ENCODE measurements at regions not wholly inside any gene's neighbourhood (a gene's known extent, or its start where the extent isn't known, plus 50 kb on each side); places are given as distances from the start of the nearest gene placed in this dataset.

- Histone ChIP-seq H3K4me1 (ENCODE audit: control insufficient read depth, insufficient read depth, low read length, poor library complexity, severe bottlenecking) (no peaks in the 10 kb centered on the region), H3K4me3 (ENCODE audit: low read depth, low read length) (no peak overlapping the region), H3K27ac (ENCODE audit: insufficient read depth, low read length, poor library complexity, severe bottlenecking) (no peak overlapping the region), H3K27me3 (ENCODE audit: control insufficient read depth, insufficient read depth, low read length) (no peaks in the 10 kb centered on the region), H3K9me3 (ENCODE audit: control insufficient read depth in 2 of 2, low read length in 2 of 2) (no peaks in the 10 kb centered on the region), H3K36me3 (ENCODE audit: control insufficient read depth, insufficient read depth, low read length) (no peaks in the 10 kb centered on the region)
- DNase-seq (no peak), ATAC-seq (ENCODE audit: low read depth in 2 of 2) (no peak)
- Mint-ChIP-seq H3K27ac (no peak overlapping the region), H3K36me3 (no peaks in the 10 kb centered on the region), H3K4me3 (no peak overlapping the region), H3K27me3 (no peaks in the 10 kb centered on the region), H3K9me3 (peaks cover 0 to 8% (median 2%) of the 10 kb centered on the region in 7 donors), H3K4me1 (no peaks in the 10 kb centered on the region)
Measured at GRCh38 chr4:11049001-11049400, 364.4 kb upstream of the CLNK start.

- Histone ChIP-seq H3K27ac (ENCODE audit: insufficient read depth, low read length, poor library complexity, severe bottlenecking) (no peak overlapping the region), H3K9me3 (ENCODE audit: control insufficient read depth in 2 of 2, low read length in 2 of 2) (no peaks in the 10 kb centered on the region), H3K36me3 (ENCODE audit: control insufficient read depth, insufficient read depth, low read length) (no peaks in the 10 kb centered on the region), H3K4me3 (ENCODE audit: low read depth, low read length) (no peak overlapping the region), H3K27me3 (ENCODE audit: control insufficient read depth, insufficient read depth, low read length) (no peaks in the 10 kb centered on the region), H3K4me1 (ENCODE audit: control insufficient read depth, insufficient read depth, low read length, poor library complexity, severe bottlenecking) (no peaks in the 10 kb centered on the region)
- Mint-ChIP-seq H3K4me1 (no peaks in the 10 kb centered on the region), H3K27ac (no peak overlapping the region), H3K4me3 (no peak overlapping the region), H3K9me3 (peaks cover 0 to 8% (median 2%) of the 10 kb centered on the region in 7 donors), H3K36me3 (no peaks in the 10 kb centered on the region), H3K27me3 (no peaks in the 10 kb centered on the region)
- DNase-seq (no peak), ATAC-seq (ENCODE audit: low read depth in 2 of 2) (no peak)
Measured at GRCh38 chr4:11042760-11043159, 358.2 kb upstream of the CLNK start.

- H3K27ac Mint-ChIP-seq: no peak overlapping the region
- H3K27ac ChIP-seq (ENCODE audit: insufficient read depth, low read length, poor library complexity, severe bottlenecking): no peak overlapping the region
- ATAC-seq (ENCODE audit: low read depth in 2 of 2): no peak
- H3K27me3 Mint-ChIP-seq: no peaks in the 10 kb centered on the region
- no peaks in the 10 kb centered on the region for H3K4me1 ChIP-seq (ENCODE audit: control insufficient read depth, insufficient read depth, low read length, poor library complexity, severe bottlenecking)
- H3K36me3 ChIP-seq (ENCODE audit: control insufficient read depth, insufficient read depth, low read length): no peaks in the 10 kb centered on the region
- no peak for DNase-seq
- H3K36me3 Mint-ChIP-seq: no peaks in the 10 kb centered on the region
- H3K9me3 ChIP-seq (ENCODE audit: control insufficient read depth in 2 of 2, low read length in 2 of 2): no peaks in the 10 kb centered on the region
- no peaks in the 10 kb centered on the region for H3K4me1 Mint-ChIP-seq
- H3K27me3 ChIP-seq (ENCODE audit: control insufficient read depth, insufficient read depth, low read length): no peaks in the 10 kb centered on the region
- no peak overlapping the region for H3K4me3 Mint-ChIP-seq
- H3K9me3 Mint-ChIP-seq: peaks cover 0 to 2% (median 0%) of the 10 kb centered on the region in 7 donors
- H3K4me3 ChIP-seq (ENCODE audit: low read depth, low read length): no peak overlapping the region
Measured at GRCh38 chr4:11039634-11040131, 355.1 kb upstream of the CLNK start.

- no peaks in the 10 kb centered on the region for H3K27me3 Mint-ChIP-seq
- Histone ChIP-seq H3K27ac (ENCODE audit: insufficient read depth, low read length, poor library complexity, severe bottlenecking) (no peak overlapping the region), H3K4me3 (ENCODE audit: low read depth, low read length) (no peak overlapping the region), H3K4me1 (ENCODE audit: control insufficient read depth, insufficient read depth, low read length, poor library complexity, severe bottlenecking) (no peaks in the 10 kb centered on the region), H3K9me3 (ENCODE audit: control insufficient read depth in 2 of 2, low read length in 2 of 2) (no peaks in the 10 kb centered on the region), H3K36me3 (ENCODE audit: control insufficient read depth, insufficient read depth, low read length) (no peaks in the 10 kb centered on the region), H3K27me3 (ENCODE audit: control insufficient read depth, insufficient read depth, low read length) (no peaks in the 10 kb centered on the region)
- ATAC-seq (ENCODE audit: low read depth in 2 of 2) (no peak), DNase-seq (no peak)
- no peak overlapping the region for H3K4me3 Mint-ChIP-seq
- no peaks in the 10 kb centered on the region for H3K4me1 Mint-ChIP-seq
- H3K27ac Mint-ChIP-seq: no peak overlapping the region
- H3K36me3 Mint-ChIP-seq: no peaks in the 10 kb centered on the region
- peaks cover 0 to 1% (median 0%) of the 10 kb centered on the region in 7 donors for H3K9me3 Mint-ChIP-seq
Measured at GRCh38 chr4:11038926-11039325, 354.4 kb upstream of the CLNK start.

- no peak overlapping the region for H3K27ac Mint-ChIP-seq
- peaks cover 0 to 1% (median 0%) of the 10 kb centered on the region in 7 donors for H3K9me3 Mint-ChIP-seq
- H3K36me3 Mint-ChIP-seq: no peaks in the 10 kb centered on the region
- Histone ChIP-seq H3K36me3 (ENCODE audit: control insufficient read depth, insufficient read depth, low read length) (no peaks in the 10 kb centered on the region), H3K9me3 (ENCODE audit: control insufficient read depth in 2 of 2, low read length in 2 of 2) (no peaks in the 10 kb centered on the region), H3K27ac (ENCODE audit: insufficient read depth, low read length, poor library complexity, severe bottlenecking) (no peak overlapping the region), H3K4me3 (ENCODE audit: low read depth, low read length) (no peak overlapping the region), H3K27me3 (ENCODE audit: control insufficient read depth, insufficient read depth, low read length) (no peaks in the 10 kb centered on the region), H3K4me1 (ENCODE audit: control insufficient read depth, insufficient read depth, low read length, poor library complexity, severe bottlenecking) (no peaks in the 10 kb centered on the region)
- ATAC-seq (ENCODE audit: low read depth in 2 of 2) (no peak), DNase-seq (no peak)
- no peaks in the 10 kb centered on the region for H3K4me1 Mint-ChIP-seq
- H3K4me3 Mint-ChIP-seq: no peak overlapping the region
- H3K27me3 Mint-ChIP-seq: no peaks in the 10 kb centered on the region
Measured at GRCh38 chr4:11037637-11038036, 353.1 kb upstream of the CLNK start.

- DNase-seq: no peak
- H3K9me3 Mint-ChIP-seq: peaks cover 0 to 6% (median 0%) of the 10 kb centered on the region in 7 donors
- H3K4me3 ChIP-seq (ENCODE audit: low read depth, low read length): no peak overlapping the region
Measured at GRCh38 chr4:11028334-11028733, 343.8 kb upstream of the CLNK start.

GRCh38 chr4:11021333-11021732, 336.8 kb upstream of the CLNK start:
- Mint-ChIP-seq H3K27me3 (no peaks in the 10 kb centered on the region), H3K9me3 (peaks cover 0 to 4% (median 0%) of the 10 kb centered on the region in 7 donors), H3K4me3 (no peak overlapping the region), H3K36me3 (no peaks in the 10 kb centered on the region), H3K4me1 (no peaks in the 10 kb centered on the region), H3K27ac (no peak overlapping the region)
- H3K27me3 ChIP-seq (ENCODE audit: control insufficient read depth, insufficient read depth, low read length): no peaks in the 10 kb centered on the region
- no peak for ATAC-seq (ENCODE audit: low read depth in 2 of 2)
- no peaks in the 10 kb centered on the region for H3K36me3 ChIP-seq (ENCODE audit: control insufficient read depth, insufficient read depth, low read length)
- no peaks in the 10 kb centered on the region for H3K9me3 ChIP-seq (ENCODE audit: control insufficient read depth in 2 of 2, low read length in 2 of 2)
- H3K27ac ChIP-seq (ENCODE audit: insufficient read depth, low read length, poor library complexity, severe bottlenecking): no peak overlapping the region
- H3K4me3 ChIP-seq (ENCODE audit: low read depth, low read length): no peak overlapping the region
- H3K4me1 ChIP-seq (ENCODE audit: control insufficient read depth, insufficient read depth, low read length, poor library complexity, severe bottlenecking): no peaks in the 10 kb centered on the region
- no peak for DNase-seq

More at GRCh38 chr4:11028334-11028733, 343.8 kb upstream of the CLNK start:
- Mint-ChIP-seq H3K4me1 (no peaks in the 10 kb centered on the region), H3K36me3 (no peaks in the 10 kb centered on the region), H3K4me3 (no peak overlapping the region), H3K27me3 (no peaks in the 10 kb centered on the region), H3K27ac (no peak overlapping the region)
- no peak for ATAC-seq (ENCODE audit: low read depth in 2 of 2)
- no peaks in the 10 kb centered on the region for H3K4me1 ChIP-seq (ENCODE audit: control insufficient read depth, insufficient read depth, low read length, poor library complexity, severe bottlenecking)
- H3K27me3 ChIP-seq (ENCODE audit: control insufficient read depth, insufficient read depth, low read length): no peaks in the 10 kb centered on the region
- H3K9me3 ChIP-seq (ENCODE audit: control insufficient read depth in 2 of 2, low read length in 2 of 2): no peaks in the 10 kb centered on the region
- no peaks in the 10 kb centered on the region for H3K36me3 ChIP-seq (ENCODE audit: control insufficient read depth, insufficient read depth, low read length)
- H3K27ac ChIP-seq (ENCODE audit: insufficient read depth, low read length, poor library complexity, severe bottlenecking): no peak overlapping the region

GRCh38 chr4:11019451-11020240, 335.1 kb upstream of the CLNK start:
- Mint-ChIP-seq H3K27ac (no peak overlapping the region), H3K9me3 (peaks cover 0 to 4% (median 0%) of the 10 kb centered on the region in 7 donors), H3K4me1 (no peaks in the 10 kb centered on the region), H3K36me3 (no peaks in the 10 kb centered on the region), H3K27me3 (no peaks in the 10 kb centered on the region), H3K4me3 (no peak overlapping the region)
- H3K36me3 ChIP-seq (ENCODE audit: control insufficient read depth, insufficient read depth, low read length): no peaks in the 10 kb centered on the region
- no peak overlapping the region for H3K4me3 ChIP-seq (ENCODE audit: low read depth, low read length)
- no peak for ATAC-seq (ENCODE audit: low read depth in 2 of 2)
- no peak overlapping the region for H3K27ac ChIP-seq (ENCODE audit: insufficient read depth, low read length, poor library complexity, severe bottlenecking)
- H3K9me3 ChIP-seq (ENCODE audit: control insufficient read depth in 2 of 2, low read length in 2 of 2): no peaks in the 10 kb centered on the region
- H3K4me1 ChIP-seq (ENCODE audit: control insufficient read depth, insufficient read depth, low read length, poor library complexity, severe bottlenecking): no peaks in the 10 kb centered on the region
- no peak for DNase-seq
- H3K27me3 ChIP-seq (ENCODE audit: control insufficient read depth, insufficient read depth, low read length): no peaks in the 10 kb centered on the region
